Ascending aorta (tissue), 2 donors: ENCODE measurements at regions not wholly inside any gene's neighbourhood (a gene's known extent, or its start where the extent isn't known, plus 50 kb on each side); places are given as distances from the start of the nearest gene placed in this dataset.

ENCODE experiments used
- DNase-seq, 2 donors: peaks; one replicate each; pipeline ENCODE4 v3.0.0-alpha.2; 2019; ENCODE audit warnings: low spot score in 2 of 2
- H3K27ac ChIP-seq, 2 donors: fragments of 200-600 bp; sonication (generic); one replicate each; pipeline ENCODE4 v1.5.1; 2016 to 2017; ENCODE audit warnings: mild to moderate bottlenecking in 1 of 2
- H3K27me3 ChIP-seq: fragments of 200-600 bp; sonication (generic); one replicate; pipeline ENCODE4 v1.5.1; 2017
- H3K36me3 ChIP-seq, 2 donors: fragments of 200-600 bp; sonication (generic); one replicate each; pipeline ENCODE4 v1.5.1; 2016
- H3K4me1 ChIP-seq, 2 donors: fragments of 200-600 bp; sonication (generic); one replicate each; pipeline ENCODE4 v1.5.1; 2016 to 2017; ENCODE audit warnings: mild to moderate bottlenecking in 1 of 2
- H3K4me3 ChIP-seq, 2 donors: fragments of 200-600 bp; sonication (generic); one replicate each; pipeline ENCODE4 v1.5.1; 2016 to 2017; ENCODE audit warnings: mild to moderate bottlenecking in 1 of 2
- H3K9me3 ChIP-seq, 2 donors: fragments of 200-600 bp; sonication (generic); one replicate each; pipeline ENCODE4 v1.5.1; 2016
- CTCF ChIP-seq, 3 experiments: fragments of 200-600 bp in 2 of 3; fragments of 450-650 bp in 1 of 3; sonication (generic) in 2 of 3; IDR thresholded peaks; one replicate each; pipeline ENCODE4 v1.5.1; 2016 to 2019; ENCODE audit warnings: antibody characterized with exemption in 3 of 3, mild to moderate bottlenecking in 1 of 3, moderate library complexity in 1 of 3
- intact Hi-C: fragments of 100-400 bp; cut with DNase I; formaldehyde crosslinking; loops from one replicate; pipeline ENCODE4 v1.15.1; 2023

GRCh38 chr7:35487841-35488240, 207.1 kb downstream of the HERPUD2 start:
- H3K27ac ChIP-seq: no peak overlapping the region
- no peaks in the 10 kb centered on the region for H3K9me3 ChIP-seq
- H3K4me3 ChIP-seq: no peak overlapping the region
- H3K4me1 ChIP-seq: no peaks in the 10 kb centered on the region
- H3K27me3 ChIP-seq: no peaks in the 10 kb centered on the region
- intact Hi-C loops: no loop called here
- no peaks in the 10 kb centered on the region for H3K36me3 ChIP-seq
- DNase-seq: no peak
- TF ChIP-seq CTCF (IDR thresholded peaks at IDR 0.05): no peak

DNA sequence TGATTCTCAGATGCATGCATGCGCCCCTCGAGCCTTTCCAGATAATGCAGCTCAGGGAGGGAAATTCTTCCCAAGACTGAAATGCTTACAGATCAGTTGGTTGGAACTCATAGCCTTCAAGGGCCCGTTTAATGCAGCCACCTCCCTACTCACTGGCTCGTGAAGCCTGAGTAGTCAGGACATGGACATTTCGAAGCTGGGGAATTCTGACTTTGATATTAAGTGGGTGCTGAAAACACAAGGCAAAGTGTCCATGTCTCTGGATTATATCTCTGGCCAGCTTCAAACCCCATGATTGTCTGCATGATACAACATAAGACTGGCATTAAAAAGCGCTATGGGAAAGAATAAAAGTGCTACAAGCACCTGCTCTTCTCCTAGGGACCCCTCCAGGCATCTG, 207.5 kb downstream of the HERPUD2 start:
- Histone ChIP-seq H3K27ac (no peak overlapping the region), H3K9me3 (no peaks in the 10 kb centered on the region), H3K27me3 (no peaks in the 10 kb centered on the region), H3K4me3 (no peak overlapping the region), H3K36me3 (no peaks in the 10 kb centered on the region), H3K4me1 (no peaks in the 10 kb centered on the region)
- intact Hi-C loops: no loop called here
- DNase-seq: no peak
- TF ChIP-seq CTCF (IDR thresholded peaks at IDR 0.05): no peak

DNA sequence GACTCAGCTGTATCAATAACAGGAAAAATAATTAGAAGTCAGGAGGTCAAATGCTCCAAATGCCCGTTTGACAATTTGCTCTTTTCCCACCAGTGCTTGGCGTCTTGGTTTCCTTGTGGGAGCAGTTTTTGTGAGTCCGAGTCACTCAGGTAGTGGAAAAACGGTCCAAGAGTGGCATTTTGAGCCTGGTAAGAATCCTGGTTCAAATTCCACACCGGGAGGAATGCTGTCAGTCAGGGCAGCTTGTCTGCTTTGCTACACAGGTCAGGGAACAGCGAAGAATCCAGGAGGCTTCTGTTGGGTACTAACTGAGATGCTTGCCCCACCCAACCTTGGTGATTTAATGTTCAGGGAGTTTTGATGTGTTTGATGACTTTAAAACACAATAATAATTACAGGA, 209.5 kb downstream of the HERPUD2 start:
- Histone ChIP-seq H3K36me3 (no peaks in the 10 kb centered on the region), H3K4me3 (no peak overlapping the region), H3K27me3 (no peaks in the 10 kb centered on the region), H3K4me1 (no peaks in the 10 kb centered on the region), H3K27ac (no peak overlapping the region), H3K9me3 (no peaks in the 10 kb centered on the region)
- DNase-seq: no peak
- intact Hi-C loops: no loop called here
- no peak for TF ChIP-seq CTCF (IDR thresholded peaks at IDR 0.05)

- Histone ChIP-seq H3K27me3 (no peaks in the 10 kb centered on the region), H3K4me1 (no peaks in the 10 kb centered on the region), H3K27ac (no peak overlapping the region), H3K36me3 (no peaks in the 10 kb centered on the region), H3K4me3 (no peak overlapping the region), H3K9me3 (no peaks in the 10 kb centered on the region)
- intact Hi-C loops: no loop called here
- DNase-seq: no peak
- TF ChIP-seq CTCF (IDR thresholded peaks at IDR 0.05): no peak
These were observed 211.4 kb downstream of the HERPUD2 start for GRCh38 chr7:35483568-35483967.

- no peak for TF ChIP-seq CTCF (IDR thresholded peaks at IDR 0.05)
- Histone ChIP-seq H3K9me3 (no peaks in the 10 kb centered on the region), H3K36me3 (no peaks in the 10 kb centered on the region), H3K4me3 (no peak overlapping the region), H3K27ac (no peak overlapping the region), H3K27me3 (no peaks in the 10 kb centered on the region), H3K4me1 (no peaks in the 10 kb centered on the region)
- no peak for DNase-seq
- intact Hi-C loops: no loop called here
These were observed 212.7 kb downstream of the HERPUD2 start for GRCh38 chr7:35482231-35482630.

GRCh38 chr7:35480806-35481205, 214.1 kb downstream of the HERPUD2 start:
- no peak for TF ChIP-seq CTCF (IDR thresholded peaks at IDR 0.05)
- no peaks in the 10 kb centered on the region for H3K4me1 ChIP-seq
- no peak for DNase-seq

More at GRCh38 chr7:35480806-35481205, 214.1 kb downstream of the HERPUD2 start:
- intact Hi-C loops: no loop called here
- no peaks in the 10 kb centered on the region for H3K27me3 ChIP-seq
- H3K27ac ChIP-seq: no peak overlapping the region
- H3K36me3 ChIP-seq: no peaks in the 10 kb centered on the region
- no peak overlapping the region for H3K4me3 ChIP-seq
- no peaks in the 10 kb centered on the region for H3K9me3 ChIP-seq
